ENCODE measurements at regions not wholly inside any gene's neighbourhood (a gene's known extent, or its start where the extent isn't known, plus 50 kb on each side); places are given as distances from the start of the nearest gene placed in this dataset.
"Not testable (repeated sequence)": the region's sequence is repeated elsewhere in the genome, so short reads cannot be mapped to it uniquely, and the experiment has no call there.

DNA sequence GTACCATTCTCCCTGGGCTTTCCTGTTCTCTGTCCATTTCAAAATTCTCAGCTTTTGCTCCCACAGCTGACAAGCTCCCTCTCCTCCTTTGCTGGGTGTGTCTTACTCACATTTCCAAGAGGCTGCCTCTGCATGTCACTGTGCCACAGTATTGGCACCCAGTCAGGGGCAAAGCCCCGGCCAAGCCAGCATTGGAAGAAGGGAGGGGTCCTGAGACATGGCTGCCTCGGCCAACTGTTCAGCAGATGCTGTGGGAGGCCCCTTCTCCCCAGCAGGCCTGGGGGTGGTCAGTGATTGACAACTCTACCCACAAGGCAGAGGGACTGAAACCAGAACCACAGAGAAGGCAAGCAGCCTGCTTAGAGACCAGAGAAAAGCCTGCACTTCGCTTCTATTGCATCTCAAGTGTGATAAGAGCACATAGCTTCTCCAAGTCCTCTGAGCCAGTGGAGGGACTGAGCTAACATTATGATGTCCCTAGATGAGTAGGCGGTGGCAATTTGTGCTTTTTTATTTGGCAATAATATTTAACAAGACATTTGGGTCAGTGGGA, 294.1 kb downstream of the SIPA1L2 start:
- peak; percentile 81 to 97 for DNase-seq

DNA sequence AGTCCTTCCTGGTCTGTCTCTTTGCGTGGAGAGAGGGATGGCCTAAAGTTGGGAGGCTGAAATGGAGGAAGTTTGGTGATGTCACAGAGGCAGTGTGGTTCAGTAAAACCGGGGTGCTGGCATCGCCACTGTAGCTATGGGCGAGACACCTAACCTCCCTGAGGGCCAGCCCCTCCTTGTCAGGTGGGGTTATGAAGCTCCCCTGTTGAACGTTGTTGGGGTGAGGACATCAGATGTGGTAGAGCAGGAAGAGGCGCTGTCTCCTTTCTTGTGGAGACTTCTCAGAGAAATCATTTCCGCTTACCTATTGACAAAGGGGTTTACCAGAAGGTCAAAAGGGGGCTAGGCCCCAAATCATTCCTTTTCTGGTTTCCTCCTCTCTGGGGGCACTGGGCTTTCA, 294.7 kb downstream of the SIPA1L2 start:
- DNase-seq = no peak

DNA sequence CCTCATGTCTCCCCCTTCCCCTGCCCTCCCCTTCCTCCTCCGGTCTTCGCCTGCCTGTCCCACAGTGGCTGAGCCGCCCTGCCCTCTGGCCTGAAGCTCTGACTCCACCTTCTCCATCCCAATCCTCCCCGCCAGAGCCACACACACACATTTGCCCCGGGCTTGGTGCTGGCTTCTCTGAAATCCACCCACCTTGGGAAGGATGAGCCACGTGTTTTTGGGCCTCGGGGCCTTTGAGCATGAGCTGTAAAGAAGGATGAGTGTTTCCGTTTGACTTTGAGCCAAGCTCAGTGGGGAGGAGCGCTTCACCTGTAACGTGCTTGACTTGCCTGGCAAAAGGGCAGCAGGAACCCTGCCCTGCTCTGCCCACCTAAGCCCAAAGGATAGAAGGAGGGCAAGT, 295.1 kb downstream of the SIPA1L2 start:
- DNase-seq = no peak

DNA sequence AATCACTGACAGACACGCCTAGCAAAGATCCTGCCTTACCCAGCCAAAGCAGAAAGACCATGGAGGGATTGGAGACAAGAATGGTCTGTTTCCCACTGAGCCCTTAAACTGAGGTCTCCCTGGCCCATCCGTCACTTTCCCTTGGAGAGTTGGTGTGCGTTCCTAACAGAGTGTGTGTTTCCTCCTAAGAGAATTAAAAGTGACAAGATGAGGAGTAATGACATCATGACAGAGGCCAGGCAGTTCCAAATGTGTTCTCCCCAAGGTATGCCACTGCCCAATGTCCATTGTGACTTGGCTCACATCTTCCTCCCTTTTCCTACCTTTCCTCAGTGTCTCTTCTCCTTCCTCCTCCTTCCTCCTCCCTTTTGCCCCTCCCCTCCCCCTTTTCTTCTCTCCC, 295.7 kb downstream of the SIPA1L2 start:
- DNase-seq = no peak

DNA sequence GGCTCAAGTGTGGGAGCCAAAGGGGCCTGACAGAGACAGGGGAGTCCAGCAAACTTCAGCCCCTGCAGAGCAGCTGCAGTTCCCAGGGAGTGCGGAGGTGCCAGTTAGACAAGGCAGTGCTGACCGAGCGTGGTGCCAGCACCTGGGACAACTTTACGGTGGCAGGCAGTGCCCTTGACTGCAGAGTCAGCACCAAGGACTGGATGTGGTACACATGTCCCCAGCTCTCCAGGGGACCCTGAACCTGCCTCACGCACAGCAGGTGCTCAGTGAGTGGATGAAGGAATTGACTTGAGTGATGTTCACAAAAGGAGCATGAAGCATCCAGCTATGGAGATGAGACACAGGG, 296.5 kb downstream of the SIPA1L2 start:
- DNase-seq = no peak

DNA sequence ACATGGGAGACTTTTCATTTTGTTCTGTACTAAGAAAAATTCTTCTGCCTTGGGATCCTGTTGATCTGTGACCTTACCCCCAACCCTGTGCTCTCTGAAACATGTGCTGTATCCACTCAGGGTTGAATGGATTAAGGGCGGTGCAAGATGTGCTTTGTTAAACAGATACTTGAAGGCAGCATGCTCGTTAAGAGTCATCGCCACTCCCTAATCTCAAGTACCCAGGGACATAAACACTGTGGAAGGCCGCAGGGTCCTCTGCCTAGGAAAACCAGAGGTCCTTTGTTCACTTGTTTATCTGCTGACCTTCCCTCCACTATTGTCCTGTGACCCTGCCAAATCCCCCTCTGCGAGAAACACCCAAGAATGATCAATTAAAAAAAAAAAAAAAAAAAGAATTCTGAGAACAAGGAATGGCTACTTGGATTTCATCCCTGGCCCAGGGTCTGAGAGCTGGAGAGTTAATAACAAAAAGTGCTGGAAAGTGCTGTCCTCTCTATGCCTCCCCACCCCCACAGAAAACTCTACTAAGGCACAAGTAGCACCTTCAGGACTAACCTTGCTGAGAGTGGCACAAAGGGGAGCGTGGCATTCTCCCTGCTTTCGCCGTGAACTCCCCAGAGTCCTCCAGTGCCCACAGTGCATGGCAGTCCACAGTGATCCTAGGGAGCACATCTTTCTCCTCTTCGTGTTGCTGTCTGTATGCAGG, 297.1 kb downstream of the SIPA1L2 start:
- DNase-seq = not testable (repeated sequence)

DNA sequence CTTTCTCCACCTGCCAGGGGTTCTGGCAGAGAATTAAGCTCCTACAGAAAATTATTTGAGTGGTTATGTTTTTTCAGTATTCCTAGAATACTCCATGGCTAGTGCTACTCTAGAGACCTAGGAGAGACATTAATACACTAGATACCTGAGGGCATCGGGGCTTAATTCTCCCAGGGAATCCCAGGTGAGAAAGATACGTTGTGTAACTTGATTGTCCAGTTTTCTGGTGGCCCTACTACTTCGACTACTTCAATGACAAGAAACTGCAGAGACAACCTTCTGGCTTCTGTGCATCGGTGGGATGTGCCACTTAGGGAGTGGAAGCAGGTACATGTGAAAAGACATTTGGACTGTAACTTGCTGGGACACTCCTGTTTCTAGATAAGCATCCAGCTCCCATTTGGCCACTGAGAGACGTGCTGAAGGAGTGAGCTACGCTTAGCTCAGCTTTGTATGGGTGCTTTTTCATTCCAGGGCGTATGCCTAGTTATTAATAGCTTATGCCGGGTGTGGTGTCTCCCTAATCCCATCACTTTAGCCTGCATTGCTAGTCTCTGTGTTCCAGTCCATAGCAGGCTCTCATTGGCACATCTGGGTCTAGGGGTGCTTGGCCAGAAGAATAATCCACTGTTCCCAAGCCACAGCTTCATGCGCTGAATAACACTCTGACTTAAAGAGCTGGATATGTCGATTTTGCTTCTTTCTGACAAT, 300.7 kb downstream of the SIPA1L2 start:
- DNase-seq = no peak

DNA sequence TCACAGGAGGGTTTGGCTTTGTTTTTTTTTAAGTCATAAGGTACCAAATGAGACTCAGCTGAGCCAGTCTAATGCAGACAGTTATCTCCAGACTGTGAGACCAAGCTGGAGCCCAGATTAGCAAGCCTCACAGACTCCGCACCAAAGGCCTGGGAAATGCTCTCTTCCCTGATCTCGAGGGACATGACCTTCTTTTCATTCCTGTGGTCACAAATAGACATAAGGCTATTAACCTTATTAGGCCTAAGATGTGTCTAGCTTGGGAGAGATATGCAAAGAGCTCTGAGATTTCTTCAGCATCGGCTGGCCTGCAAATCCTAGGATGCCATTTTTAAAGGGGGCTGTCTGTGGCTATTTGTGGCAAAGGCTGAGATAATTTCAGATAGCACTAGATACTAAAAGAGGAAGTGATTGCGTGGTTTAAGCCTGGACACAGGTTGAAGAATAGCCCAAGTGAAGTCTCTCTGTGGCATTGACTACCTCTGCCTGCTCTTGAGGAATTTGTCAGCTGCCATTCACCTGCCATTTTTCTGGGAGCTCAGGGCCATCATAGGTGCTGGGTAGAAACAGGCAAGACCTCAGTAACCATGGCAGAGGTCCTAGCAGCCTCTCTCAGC, 301.3 kb downstream of the SIPA1L2 start:
- no peak for DNase-seq

DNA sequence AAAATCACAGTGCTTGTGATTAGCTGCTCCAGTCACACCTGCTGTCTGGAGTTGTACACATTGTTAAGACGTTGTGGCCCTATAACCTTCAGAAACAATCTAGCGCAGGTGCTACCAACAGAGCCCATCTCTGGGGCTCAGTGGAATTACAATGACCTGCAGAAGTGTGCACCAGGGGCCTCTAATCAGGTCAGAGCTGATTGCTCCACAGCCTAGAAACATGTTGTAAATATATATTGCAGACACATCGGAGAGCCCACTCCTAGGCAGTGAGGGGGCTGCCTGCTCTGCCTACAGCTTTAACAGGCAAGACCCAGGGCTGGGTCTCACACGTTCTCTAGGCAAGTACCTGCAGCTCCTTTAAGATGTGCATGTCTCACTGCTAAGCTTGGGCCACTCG, 302.0 kb downstream of the SIPA1L2 start:
- no peak for DNase-seq

DNA sequence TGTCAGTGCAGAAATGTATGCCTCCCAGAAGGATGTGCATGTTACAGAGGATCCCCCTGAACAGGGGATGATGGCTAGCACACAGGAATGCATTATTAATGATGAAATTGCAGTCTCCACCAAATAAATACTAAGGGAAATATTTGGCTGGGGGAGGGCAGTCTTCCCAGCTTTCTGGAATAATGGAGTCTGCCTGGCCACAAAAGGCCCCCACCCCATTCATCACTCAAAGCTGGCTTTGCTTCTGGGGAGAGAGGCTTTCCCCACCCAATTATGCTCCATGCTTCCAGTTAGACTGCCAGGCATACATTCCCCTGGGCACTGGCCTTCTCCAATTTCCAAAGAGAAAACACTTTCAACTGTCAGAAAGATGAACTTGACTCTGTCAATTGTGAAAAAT, 302.7 kb downstream of the SIPA1L2 start:
- DNase-seq = no peak

DNA sequence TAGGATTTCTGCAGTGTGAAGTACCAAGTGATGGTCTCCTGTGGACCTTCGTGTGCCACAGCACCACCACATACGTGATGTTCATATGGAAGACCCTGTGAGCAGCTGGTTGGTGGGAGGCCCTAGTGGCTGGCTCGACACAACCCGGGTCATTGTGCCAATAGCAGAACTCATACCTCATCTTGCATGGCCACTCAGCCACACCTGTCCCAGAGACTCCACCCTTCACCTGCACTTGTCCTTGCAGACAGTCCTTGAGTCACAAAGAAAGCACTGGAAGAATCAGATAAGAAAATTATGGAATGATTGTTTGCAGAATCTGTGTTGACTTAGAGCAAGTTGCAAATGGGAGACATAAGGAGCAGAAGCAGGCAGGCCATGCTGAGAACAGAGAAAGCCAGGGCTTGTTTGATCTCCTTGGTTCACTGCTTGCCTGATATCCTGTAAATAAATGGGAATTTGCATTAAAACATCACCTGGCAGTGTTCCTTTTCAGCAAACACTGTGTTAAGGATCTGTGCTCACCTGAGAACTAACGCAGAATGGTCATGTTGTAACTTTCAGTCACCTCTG, 307.7 kb downstream of the SIPA1L2 start:
- DNase-seq = no peak

DNA sequence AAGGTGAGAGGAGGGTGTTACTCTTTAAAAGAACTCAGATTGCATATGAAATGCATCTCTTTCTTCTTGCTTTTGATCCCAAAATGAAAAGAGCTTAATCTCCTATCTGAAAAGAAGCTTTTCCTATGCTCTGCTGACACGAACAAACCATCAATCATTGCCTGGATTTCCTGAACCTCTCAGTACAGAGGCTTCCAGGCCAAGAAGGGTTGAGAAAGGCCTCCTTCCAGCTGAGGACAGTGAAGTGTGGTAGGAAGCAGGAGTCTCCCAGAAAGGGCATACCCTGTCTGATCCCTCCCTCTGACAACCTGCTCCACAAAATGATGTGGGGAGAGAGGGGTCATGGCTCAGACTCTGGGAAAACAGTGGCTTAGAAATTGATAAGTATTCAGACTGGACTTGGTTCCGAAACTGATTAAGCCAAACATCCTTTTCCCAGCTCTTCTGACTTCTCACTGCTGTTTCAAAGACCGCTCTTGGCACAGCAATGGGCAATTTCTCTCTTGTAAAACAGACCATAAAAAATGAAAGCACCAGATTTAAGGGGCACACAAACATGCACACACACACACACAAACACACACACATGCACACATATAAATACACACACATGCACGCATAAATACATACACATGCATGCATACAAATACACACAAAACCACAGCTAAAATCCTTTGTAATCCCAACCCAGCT, 310.3 kb downstream of the SIPA1L2 start:
- peak in 1 of 2 experiments; percentile 55 for DNase-seq

DNA sequence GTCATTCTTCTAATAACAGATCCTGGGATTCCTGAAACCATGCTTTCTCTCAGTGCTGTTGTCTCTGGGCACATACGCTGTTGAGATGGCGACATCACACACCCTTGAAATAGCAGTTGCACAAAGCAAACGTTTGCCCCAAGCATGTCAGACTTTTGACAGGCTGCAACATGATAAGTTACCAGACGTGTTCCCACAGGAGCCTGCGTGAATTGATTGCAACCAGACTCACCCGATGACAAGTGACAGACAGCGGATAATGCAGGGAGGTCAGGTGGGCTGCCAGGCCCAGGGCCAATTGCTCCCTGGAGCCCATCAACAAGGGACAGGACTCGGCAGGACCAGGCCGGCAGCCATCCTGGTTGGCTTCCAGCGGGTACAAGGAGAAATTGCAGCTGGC, 310.9 kb downstream of the SIPA1L2 start:
- DNase-seq = peak; percentile 39 to 65

DNA sequence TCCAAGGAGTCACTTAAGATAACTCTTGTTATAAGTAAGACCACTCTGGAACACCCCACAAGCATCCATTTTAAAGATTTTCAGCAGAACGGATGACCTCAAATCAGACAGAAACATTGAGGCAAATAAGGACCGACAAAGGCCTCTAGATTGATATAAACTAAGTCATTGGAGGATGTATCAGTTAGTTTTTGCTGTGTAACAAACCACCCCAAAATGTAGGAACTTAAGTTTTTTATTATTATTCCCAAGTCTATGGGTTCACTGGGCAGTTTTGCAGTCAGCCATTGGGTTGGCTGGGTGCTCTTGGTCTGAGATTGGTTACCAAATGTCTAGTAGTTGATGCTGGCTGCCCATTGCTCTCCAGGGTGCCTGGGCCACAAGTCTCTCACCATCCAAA, 311.8 kb downstream of the SIPA1L2 start:
- no peak for DNase-seq

DNA sequence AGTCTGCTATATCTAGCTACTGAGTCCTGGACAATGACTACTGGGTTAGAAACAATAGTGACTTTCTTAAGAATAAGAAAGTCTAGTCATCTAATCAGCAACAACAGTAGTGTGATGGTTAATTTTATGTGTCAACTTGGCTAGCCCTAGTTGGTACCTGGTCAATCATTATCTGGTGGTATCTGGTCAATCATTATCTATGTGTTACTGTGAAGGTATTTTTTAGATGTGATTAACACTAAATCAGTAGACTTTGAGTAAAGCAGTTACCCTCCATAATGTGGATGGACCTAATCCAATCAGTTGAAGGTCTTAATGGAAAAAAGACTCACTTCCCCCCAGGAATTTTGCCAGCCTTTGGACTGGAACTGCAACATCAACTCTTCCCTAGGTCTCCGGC, 312.6 kb downstream of the SIPA1L2 start:
- DNase-seq = no peak

DNA sequence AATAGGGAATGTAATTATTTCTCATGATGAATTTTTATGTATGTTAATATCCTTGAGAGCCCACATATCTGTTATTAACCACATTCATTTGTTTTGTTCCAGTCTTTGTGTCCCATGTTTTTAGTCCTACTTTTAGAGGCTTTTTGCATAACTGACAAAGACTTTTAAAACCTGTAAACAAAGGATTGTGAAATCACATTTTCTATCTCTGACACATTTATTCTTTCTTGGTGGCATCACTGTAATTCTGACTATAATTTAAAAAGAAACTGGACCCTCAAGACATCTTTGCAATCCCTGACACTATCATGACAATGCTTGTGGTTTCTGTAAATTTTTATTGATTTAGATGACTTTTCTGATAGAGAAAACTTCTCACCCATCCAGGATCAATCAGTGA, 313.1 kb downstream of the SIPA1L2 start:
- no peak for DNase-seq

DNA sequence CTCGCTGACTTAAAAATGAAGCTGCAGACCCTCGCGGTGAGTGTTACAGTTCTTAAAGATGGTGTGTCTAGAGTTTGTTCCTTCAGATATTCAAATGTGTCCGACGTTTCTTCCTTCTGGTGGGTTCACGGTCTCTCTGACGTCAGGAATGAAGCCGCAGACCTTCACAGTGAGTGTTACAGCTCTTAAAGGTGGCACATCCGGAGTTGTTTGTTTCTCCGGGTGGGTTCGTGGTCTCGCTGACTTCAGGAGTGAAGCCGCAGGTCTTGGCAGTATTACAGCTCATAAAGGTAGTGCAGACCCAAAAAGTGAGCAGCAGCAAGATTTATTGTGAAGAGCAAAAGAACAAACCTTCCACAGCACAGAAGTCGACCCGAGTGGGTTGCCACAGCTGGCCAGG, 316.1 kb downstream of the SIPA1L2 start:
- not testable (repeated sequence) for DNase-seq

DNA sequence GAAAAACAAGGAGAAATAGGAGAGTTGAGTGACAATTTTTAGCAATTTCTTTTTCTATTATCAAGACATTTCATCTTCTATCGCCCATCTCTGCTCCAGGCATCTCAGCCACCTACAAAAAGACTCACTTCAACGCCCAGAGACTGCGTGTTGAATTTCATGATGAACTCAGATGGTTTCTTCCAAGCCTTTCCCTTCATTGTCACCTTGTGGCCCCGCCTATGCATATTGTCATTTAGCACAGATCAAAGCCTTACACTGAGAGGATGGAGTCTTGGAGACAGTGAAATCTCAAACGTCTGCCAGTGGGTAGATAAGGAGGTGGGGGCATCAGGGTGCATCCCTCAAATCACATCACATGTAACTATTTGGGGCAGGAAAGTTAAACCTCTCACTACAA, 319.4 kb downstream of the SIPA1L2 start:
- DNase-seq = no peak

DNA sequence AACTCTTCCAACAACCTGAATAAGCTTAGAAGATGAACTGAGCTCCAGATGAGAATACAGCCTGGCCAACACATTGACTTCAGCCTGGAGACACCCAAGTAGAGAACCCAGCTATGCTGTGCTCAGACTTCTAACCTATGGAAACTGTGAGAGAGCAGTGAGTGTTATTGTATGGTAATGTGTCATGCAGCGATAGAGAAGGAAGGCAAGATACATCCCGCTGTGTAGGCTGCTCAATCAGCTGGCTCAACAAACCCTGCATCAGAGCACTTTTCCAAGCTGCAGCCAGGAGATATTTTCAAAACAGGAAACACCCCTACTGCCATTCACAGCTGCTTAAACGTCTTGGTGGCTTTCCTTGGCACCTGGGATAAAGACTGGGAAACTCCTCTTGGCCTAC, 321.3 kb downstream of the SIPA1L2 start:
- DNase-seq = no peak

DNA sequence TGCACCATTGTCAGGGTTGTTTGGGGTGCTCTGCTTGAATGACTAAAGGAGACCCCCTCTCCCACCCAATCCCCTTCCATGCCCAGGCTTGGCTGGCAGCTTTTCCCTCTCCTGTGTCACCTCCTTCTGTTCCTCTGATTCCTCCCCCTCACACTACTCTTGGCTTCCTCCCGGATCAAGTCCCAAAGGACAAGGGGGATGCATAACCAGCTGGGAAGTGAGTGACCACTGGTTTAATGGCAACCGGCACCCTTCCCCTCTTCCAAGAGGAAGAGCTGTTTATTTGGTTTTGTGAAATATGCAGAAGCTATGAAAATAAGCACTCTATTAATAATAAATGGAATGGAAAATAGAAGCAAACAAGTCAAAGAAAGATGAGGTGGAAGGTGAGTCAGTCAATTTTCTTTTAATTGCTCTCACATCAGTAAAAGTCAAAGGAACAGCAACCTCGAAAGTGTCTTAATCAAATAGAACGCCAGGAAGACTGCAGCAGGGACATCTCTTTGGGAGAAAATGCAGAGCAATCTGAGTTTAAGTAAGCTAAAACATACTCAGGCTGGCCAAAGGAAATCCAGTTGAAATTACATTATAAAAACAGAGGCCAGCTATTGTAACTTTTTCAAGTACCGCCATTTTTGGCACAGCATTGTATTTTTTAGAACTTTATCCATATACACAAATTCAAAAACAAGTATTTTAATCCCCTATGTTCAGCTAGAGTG, 322.5 kb downstream of the SIPA1L2 start:
- peak; percentile 45 to 58 for DNase-seq

DNA sequence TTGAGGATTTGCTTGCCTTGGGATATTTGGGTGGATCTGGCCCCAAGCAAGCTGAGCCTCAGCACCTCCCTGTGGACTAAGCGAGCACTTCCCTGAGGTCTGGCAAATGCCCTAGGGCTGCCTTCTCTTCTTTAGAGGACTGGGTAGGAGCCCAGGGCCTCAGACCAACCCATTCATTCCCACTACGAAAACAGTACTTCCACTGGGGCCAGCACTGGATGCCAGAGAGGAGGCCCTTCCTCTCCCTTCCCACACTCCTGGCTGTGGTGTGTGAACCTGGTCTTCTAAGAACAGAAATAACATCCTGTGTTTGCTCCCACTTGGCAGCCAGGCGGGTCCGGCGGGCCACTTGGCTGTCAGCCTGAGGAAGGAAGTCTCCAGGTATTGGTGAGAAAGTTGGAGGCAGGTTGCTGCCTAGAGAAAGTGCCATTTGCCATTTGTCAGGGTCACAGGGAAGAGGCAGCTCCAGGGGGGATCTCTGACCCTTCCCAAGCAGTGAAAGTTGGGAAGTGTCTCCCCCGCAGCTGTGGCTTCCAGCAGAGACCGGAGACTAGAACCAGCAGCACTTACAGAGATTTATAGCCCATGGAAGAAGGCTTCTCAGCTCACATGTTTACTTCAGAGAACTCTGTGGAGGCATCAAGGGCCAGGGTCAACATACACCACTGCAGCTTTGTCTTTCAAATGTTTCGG, 323.5 kb downstream of the SIPA1L2 start:
- peak; percentile 60 to 87 for DNase-seq

DNA sequence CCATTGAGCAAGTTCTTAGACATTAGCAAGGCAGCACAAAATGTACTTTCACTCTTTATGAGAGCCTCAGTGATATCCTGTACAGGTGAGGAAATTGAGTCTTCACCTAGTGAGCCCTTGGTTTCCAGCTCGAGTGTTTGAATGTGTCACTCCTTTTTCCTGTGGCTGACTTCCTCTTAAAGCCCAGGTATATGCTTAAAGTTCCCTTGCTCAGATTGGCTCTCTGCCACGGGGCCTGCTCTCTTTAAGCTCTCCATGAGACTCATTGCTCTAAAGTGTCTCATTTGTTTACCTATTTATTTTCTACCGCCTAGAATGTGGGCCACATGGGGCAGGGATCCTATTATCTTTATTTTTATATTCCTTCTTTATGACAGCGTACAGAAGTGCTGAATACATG, 324.9 kb downstream of the SIPA1L2 start:
- DNase-seq = no peak
